Retinal pigment epithelial cell (primary cell): ENCODE measurements at regions not wholly inside any gene's neighbourhood (a gene's known extent, or its start where the extent isn't known, plus 50 kb on each side); places are given as distances from the start of the nearest gene placed in this dataset.

ENCODE experiments used
- DNase-seq: peaks from one replicate; pipeline ENCODE4 v3.0.0-alpha.2; 2010; ENCODE audit warnings: low read depth
- H3K4me3 ChIP-seq: 2 replicates; pipeline ENCODE4 v1.5.1; 2011; ENCODE audit warnings: mild to moderate bottlenecking, low read length, control low read depth, moderate library complexity
- CTCF ChIP-seq: conservative IDR thresholded peaks from 2 replicates; pipeline ENCODE4 v1.5.1; 2011; ENCODE audit warnings: low read depth, low read length, control low read depth, inconsistent platforms

DNA sequence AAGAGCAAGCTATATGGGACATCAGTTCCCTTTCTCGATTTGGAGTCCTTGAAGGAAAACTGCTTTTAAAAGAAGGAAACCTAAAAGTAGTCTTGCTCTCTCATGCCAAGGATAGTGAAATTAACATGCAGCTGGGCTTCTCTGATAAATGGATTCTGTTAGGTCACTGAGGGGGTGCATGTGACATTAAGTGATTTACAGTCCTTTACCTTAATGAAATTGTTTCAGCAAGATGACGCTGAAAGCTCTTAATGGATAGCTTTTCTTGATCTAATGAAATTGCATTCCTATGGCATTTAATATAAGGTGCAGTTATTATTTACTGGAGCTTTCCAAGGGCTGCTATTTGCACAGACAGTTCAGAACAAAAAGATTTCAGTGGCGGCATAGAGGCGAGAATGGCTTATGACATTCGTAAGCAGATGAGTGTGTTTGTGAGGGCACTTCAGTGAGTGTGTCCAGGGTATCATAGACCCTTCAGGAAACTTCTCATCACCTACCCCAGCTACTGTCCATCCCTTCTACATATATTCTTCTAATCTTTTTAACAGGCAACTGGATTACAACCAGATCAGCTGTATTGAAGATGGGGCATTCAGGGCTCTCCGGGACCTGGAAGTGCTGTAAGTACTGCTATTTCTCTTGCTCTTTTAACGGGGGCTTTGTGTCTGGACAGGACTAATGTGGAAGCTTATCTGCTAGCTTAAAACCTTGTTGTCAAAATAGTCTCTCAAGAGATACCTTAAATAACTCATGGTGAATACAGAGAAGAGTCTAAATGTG is 219.9 kb upstream of the PACRGL start:
- no peak for TF ChIP-seq CTCF
- no peak for DNase-seq
- H3K4me3 ChIP-seq: no peak overlapping the region

GRCh38 chr4:20483416-20483815 is 216.8 kb upstream of the PACRGL start:
- no peak for TF ChIP-seq CTCF
- DNase-seq: no peak

DNA sequence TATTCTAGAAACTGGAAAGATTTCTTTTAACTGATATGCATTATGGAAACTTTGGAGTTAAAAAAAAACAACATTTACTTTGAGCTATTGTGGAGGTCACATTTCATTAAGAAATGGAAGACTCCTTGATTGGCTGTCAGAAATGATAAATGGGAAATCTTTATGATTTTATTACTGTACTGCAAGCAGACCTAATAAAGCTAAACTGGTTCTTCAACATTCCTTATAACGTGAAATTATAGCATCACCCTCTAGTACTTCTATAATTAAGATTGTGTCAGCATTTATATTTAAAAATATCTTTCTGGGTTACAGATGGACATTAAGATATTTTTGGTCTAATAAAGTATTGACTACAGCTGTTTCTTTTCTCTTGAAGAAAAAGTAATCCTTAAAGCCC is 213.8 kb upstream of the PACRGL start:
- DNase-seq: no peak
- H3K4me3 ChIP-seq: no peak overlapping the region
- no peak for TF ChIP-seq CTCF

More at GRCh38 chr4:20483416-20483815, 216.8 kb upstream of the PACRGL start:
- H3K4me3 ChIP-seq: no peak overlapping the region

- no peak for DNase-seq
- H3K4me3 ChIP-seq: no peak overlapping the region
- no peak for TF ChIP-seq CTCF
Observed at GRCh38 chr4:20487446-20487845, 212.8 kb upstream of the PACRGL start.

GRCh38 chr4:20487852-20488251 is 212.4 kb upstream of the PACRGL start:
- TF ChIP-seq CTCF: no peak
- no peak overlapping the region for H3K4me3 ChIP-seq
- peak; percentile 51 for DNase-seq

GRCh38 chr4:20490734-20491133 is 209.5 kb upstream of the PACRGL start:
- TF ChIP-seq CTCF: peak; percentile 16
- DNase-seq: no peak
- no peak overlapping the region for H3K4me3 ChIP-seq

DNA sequence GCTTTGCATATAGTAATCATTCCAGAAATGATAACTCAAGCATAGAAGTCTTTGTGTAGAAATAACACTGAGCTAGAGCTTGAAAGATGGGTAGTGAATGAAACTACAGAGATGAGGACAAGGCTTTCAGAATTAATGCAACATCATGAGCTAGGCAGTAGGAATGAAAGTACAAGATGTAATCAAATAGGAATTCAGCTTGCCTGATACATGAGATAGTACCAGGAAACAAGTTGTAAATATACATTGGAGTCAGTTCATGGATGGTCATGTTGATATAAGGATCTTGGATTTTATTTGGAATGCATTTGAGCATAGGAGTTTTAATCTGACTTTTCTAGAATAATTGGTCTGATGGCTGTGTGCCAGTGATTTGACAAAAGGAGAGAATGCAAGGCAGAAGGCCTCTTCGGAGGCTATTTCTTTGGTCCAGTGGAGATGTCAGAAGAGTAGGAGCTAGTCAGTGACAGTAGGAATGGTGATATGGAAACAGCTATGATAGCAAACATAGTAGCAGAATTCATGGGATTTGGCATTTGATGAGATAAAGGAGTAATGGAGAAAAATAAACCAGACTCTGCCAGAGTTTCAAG is 206.4 kb upstream of the PACRGL start:
- no peak for TF ChIP-seq CTCF
- DNase-seq: no peak
- H3K4me3 ChIP-seq: no peak overlapping the region
